Ovary (tissue), 7 donors: ENCODE measurements at regions not wholly inside any gene's neighbourhood (a gene's known extent, or its start where the extent isn't known, plus 50 kb on each side); places are given as distances from the start of the nearest gene placed in this dataset.

ENCODE experiments used
- DNase-seq, 5 donors: peaks; one replicate each; pipeline ENCODE4 v3.0.0-alpha.2; 2019 to 2020
- H3K27ac ChIP-seq, 2 donors: fragments of 200-600 bp; one replicate each; pipeline versions ENCODE4 v1.5.1 to v1.8.0; 2019 to 2022
- H3K27me3 ChIP-seq: fragments of 200-600 bp; one replicate; pipeline ENCODE4 v1.8.0; 2022
- H3K36me3 ChIP-seq: fragments of 200-600 bp; sonication (generic); one replicate; pipeline ENCODE4 v1.5.1; 2019
- H3K4me1 ChIP-seq: one replicate; pipeline ENCODE4 v1.8.1; 2013; ENCODE audit warnings: mild to moderate bottlenecking, moderate library complexity; ENCODE audit not compliant: insufficient read depth
- H3K4me3 ChIP-seq: fragments of 200-600 bp; sonication (generic); one replicate; pipeline ENCODE4 v1.5.1; 2017
- H3K9me3 ChIP-seq, 2 donors: fragments of 200-600 bp in 1 of 2; sonication (generic) in 1 of 2; one replicate each; pipeline versions ENCODE4 v1.5.1 to v1.8.1; 2013 to 2019; ENCODE audit warnings: mild to moderate bottlenecking in 1 of 2, moderate library complexity in 1 of 2
- EP300 ChIP-seq: sonication (generic); formaldehyde crosslinking; IDR thresholded peaks from one replicate; pipeline ENCODE4 v1.6.1; 2017; ENCODE audit warnings: antibody characterized with exemption
- POLR2A ChIP-seq: fragments of 450-650 bp; IDR thresholded peaks from one replicate; pipeline ENCODE4 v1.6.1; 2017; ENCODE audit warnings: antibody characterized with exemption, mild to moderate bottlenecking, moderate library complexity
- WGBS, 3 donors: extraction: QIAGEN DNeasy Blood & Tissue Kit in 1 of 3; methylation state at CpG; one replicate each; pipeline versions ENCODE4 v1.1.5 to v1.1.7; 2013 to 2017; 5-methylcytosine and 5-hydroxymethylcytosine counted together
- intact Hi-C, 4 donors: fragments of 100-400 bp; cut with DNase I; formaldehyde crosslinking; loops; one replicate each; pipeline versions ENCODE4 v1.11.0 to v1.15.1; 2022 to 2023
- TF ChIP-seq, protein P1 (sequence below), 3 donors: fragments of 450-650 bp in 2 of 3; fragments of 200-600 bp in 1 of 3; IDR thresholded peaks; one replicate each; pipeline versions ENCODE4 v1.5.1 to v1.8.0; 2016 to 2022; ENCODE audit warnings: antibody characterized with exemption in 3 of 3, mild to moderate bottlenecking in 1 of 3
- donor health status: DM: no; HTN: no; CAD: no; lungs with moderate emphysema.
- donor health status: DM: no; HTN: no; CAD: no.
- donor health status: Bipolar disorder and iron deficiency.
- donor health status: DM: no; HTN: no; CAD: no.
- donor health status: DM: yes; HTN: yes; CAD: no.

- Histone ChIP-seq H3K27ac (no peak overlapping the region), H3K36me3 (no peaks in the 10 kb centered on the region), H3K9me3 (no peaks in the 10 kb centered on the region), H3K27me3 (no peaks in the 10 kb centered on the region), H3K4me1 (no peaks in the 10 kb centered on the region), H3K4me3 (no peak overlapping the region)
- TF ChIP-seq EP300: no peak
- TF ChIP-seq, protein P1, sequence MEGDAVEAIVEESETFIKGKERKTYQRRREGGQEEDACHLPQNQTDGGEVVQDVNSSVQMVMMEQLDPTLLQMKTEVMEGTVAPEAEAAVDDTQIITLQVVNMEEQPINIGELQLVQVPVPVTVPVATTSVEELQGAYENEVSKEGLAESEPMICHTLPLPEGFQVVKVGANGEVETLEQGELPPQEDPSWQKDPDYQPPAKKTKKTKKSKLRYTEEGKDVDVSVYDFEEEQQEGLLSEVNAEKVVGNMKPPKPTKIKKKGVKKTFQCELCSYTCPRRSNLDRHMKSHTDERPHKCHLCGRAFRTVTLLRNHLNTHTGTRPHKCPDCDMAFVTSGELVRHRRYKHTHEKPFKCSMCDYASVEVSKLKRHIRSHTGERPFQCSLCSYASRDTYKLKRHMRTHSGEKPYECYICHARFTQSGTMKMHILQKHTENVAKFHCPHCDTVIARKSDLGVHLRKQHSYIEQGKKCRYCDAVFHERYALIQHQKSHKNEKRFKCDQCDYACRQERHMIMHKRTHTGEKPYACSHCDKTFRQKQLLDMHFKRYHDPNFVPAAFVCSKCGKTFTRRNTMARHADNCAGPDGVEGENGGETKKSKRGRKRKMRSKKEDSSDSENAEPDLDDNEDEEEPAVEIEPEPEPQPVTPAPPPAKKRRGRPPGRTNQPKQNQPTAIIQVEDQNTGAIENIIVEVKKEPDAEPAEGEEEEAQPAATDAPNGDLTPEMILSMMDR (IDR thresholded peaks at IDR 0.05): no peak
- no peak for TF ChIP-seq POLR2A
- WGBS, 3 donors: 91 to 95% (median 95%) methylated on average over 2 of the region's 2 CpGs
- DNase-seq: no peak
- intact Hi-C loops: no loop called here
Observed at GRCh38 chr6:11442495-11442894, 95.1 kb upstream of the TMEM170B start.

- WGBS, 3 donors: 82 to 90% (median 84%) methylated on average over 2 of the region's 2 CpGs
- no peaks in the 10 kb centered on the region for H3K27me3 ChIP-seq
- H3K36me3 ChIP-seq: no peaks in the 10 kb centered on the region
- DNase-seq: no peak
- TF ChIP-seq POLR2A (no peak), EP300 (no peak)
- TF ChIP-seq, protein P1 (IDR thresholded peaks at IDR 0.05): no peak
- H3K9me3 ChIP-seq: no peaks in the 10 kb centered on the region
- H3K4me1 ChIP-seq: no peaks in the 10 kb centered on the region
- no peak overlapping the region for H3K27ac ChIP-seq
- no peak overlapping the region for H3K4me3 ChIP-seq
- intact Hi-C loops: no loop called here
Observed at GRCh38 chr6:11439876-11440275, 97.7 kb upstream of the TMEM170B start.

DNA sequence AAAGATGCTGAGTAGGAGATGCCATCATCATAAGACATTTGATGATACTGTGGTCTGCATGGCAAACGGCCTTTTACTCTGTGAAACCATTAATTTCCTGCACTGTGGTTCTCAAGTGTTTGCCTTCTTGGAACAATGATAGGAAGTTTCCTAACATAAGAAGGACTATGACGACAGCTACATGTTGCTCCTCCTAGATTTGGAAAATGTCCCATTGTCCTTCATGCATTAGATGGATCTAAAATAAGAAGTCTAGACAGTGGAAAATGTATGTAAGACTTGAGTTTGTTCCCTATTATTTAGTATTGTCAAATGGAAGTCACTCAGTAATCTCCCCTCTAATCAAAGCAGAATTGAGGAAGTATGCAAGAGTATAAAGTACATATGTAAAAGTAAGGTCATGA, 98.5 kb upstream of the TMEM170B start:
- H3K4me3 ChIP-seq: no peak overlapping the region
- H3K27me3 ChIP-seq: no peaks in the 10 kb centered on the region
- H3K4me1 ChIP-seq: no peaks in the 10 kb centered on the region
- TF ChIP-seq POLR2A: no peak
- TF ChIP-seq, protein P1 (IDR thresholded peaks at IDR 0.05): no peak
- TF ChIP-seq EP300: no peak
- intact Hi-C loops: no loop called here
- no peak overlapping the region for H3K27ac ChIP-seq
- no peaks in the 10 kb centered on the region for H3K36me3 ChIP-seq
- H3K9me3 ChIP-seq: no peaks in the 10 kb centered on the region
- DNase-seq: no peak
- WGBS, 3 donors: 55 to 69% (median 62%) methylated on average over 2 of the region's 2 CpGs

GRCh38 chr6:11437824-11438459, 99.6 kb upstream of the TMEM170B start:
- Histone ChIP-seq H3K9me3 (no peaks in the 10 kb centered on the region), H3K36me3 (no peaks in the 10 kb centered on the region), H3K4me3 (no peak overlapping the region), H3K27me3 (no peaks in the 10 kb centered on the region), H3K4me1 (no peaks in the 10 kb centered on the region), H3K27ac (no peak overlapping the region)
- no peak for DNase-seq
- intact Hi-C loops: no loop called here
- TF ChIP-seq EP300 (no peak), POLR2A (no peak)
- TF ChIP-seq, protein P1 (IDR thresholded peaks at IDR 0.05): no peak
- WGBS, 3 donors: 74 to 87% (median 86%) methylated on average over 6 of the region's 6 CpGs
